PC-9 (cell line): ENCODE measurements at regions not wholly inside any gene's neighbourhood (a gene's known extent, or its start where the extent isn't known, plus 50 kb on each side); places are given as distances from the start of the nearest gene placed in this dataset.

Source experiments
- BruUV-seq: library from RNA; stranded (reverse); fragments of 400-500 nt; replicated peaks from 2 replicates; lab custom pipeline; 2021; lab: Mats Ljungman, UMichigan
- CTCF ChIA-PET: fragments of 300-600 bp; sonication (Branson Sonifier 250); formaldehyde crosslinking; loops from one replicate; lab custom pipeline; 2022; ENCODE audit warnings: antibody characterized with exemption; lab: Charles Lee
- POLR2A ChIA-PET: fragments of 300-600 bp; sonication (Branson Sonifier 250); formaldehyde crosslinking; loops from one replicate; lab custom pipeline; 2022; ENCODE audit warnings: antibody characterized with exemption; ENCODE audit not compliant: unreplicated experiment; lab: Charles Lee
- DNase-seq, 2 experiments: peaks; one replicate each; pipeline versions ENCODE4 v3.0.0 to v3.0.0-alpha.2; 2015 to 2022; ENCODE audit warnings: mixed read lengths in 1 of 2
- H2AFZ ChIP-seq: fragments of 200-600 bp; sonication (generic); 2 replicates; pipeline ENCODE4 v1.8.1; 2017; ENCODE audit warnings: antibody characterized with exemption
- H3F3A ChIP-seq: fragments of 200-600 bp; sonication (generic); 2 replicates; pipeline ENCODE4 v1.8.1; 2017; ENCODE audit warnings: antibody characterized with exemption, mild to moderate bottlenecking, low read depth; ENCODE audit not compliant: insufficient read depth
- H3K27ac ChIP-seq: fragments of 200-600 bp; sonication (generic); 2 replicates; pipeline ENCODE4 v1.6.1; 2016; ENCODE audit warnings: mixed run types
- H3K27me3 ChIP-seq: fragments of 200-600 bp; sonication (generic); 2 replicates; pipeline ENCODE4 v1.6.1; 2016; ENCODE audit warnings: low read depth, mixed run types; ENCODE audit not compliant: insufficient read depth
- H3K36me3 ChIP-seq: fragments of 200-600 bp; sonication (generic); 2 replicates; pipeline ENCODE4 v1.6.1; 2016; ENCODE audit warnings: low read depth, mixed run types
- H3K4me1 ChIP-seq: fragments of 200-600 bp; sonication (generic); replicated peaks from 2 replicates; pipeline ENCODE4 v1.6.1; 2016; ENCODE audit warnings: mixed run types; ENCODE audit not compliant: insufficient read depth
- H3K4me2 ChIP-seq: fragments of 200-600 bp; sonication (generic); 2 replicates; pipeline ENCODE4 v1.6.1; 2017; ENCODE audit warnings: mixed run types
- H3K4me3 ChIP-seq: fragments of 200-600 bp; sonication (generic); 2 replicates; pipeline ENCODE4 v1.6.1; 2016; ENCODE audit warnings: mixed run types
- H3K79me2 ChIP-seq: fragments of 200-600 bp; sonication (generic); 2 replicates; pipeline ENCODE4 v1.6.1; 2017; ENCODE audit warnings: low read depth, mixed run types
- H3K9me2 ChIP-seq: fragments of 200-600 bp; sonication (generic); 2 replicates; pipeline ENCODE4 v1.8.1; 2017; ENCODE audit warnings: mild to moderate bottlenecking; ENCODE audit not compliant: insufficient read depth
- H3K9me3 ChIP-seq: fragments of 200-600 bp; sonication (generic); 2 replicates; pipeline ENCODE4 v1.8.1; 2016; ENCODE audit warnings: low read depth; ENCODE audit not compliant: insufficient read depth
- H4K20me1 ChIP-seq: fragments of 200-600 bp; sonication (generic); 2 replicates; pipeline ENCODE4 v1.8.1; 2017; ENCODE audit not compliant: insufficient read depth
- EZH2 ChIP-seq: fragments of 200-600 bp; sonication (generic); IDR thresholded peaks from 2 replicates; pipeline ENCODE4 v1.8.0; 2017; ENCODE audit warnings: antibody characterized with exemption, low read depth
- intact Hi-C: fragments of 100-400 bp; cut with micrococcal nuclease; formaldehyde crosslinking; loops from one replicate; pipeline ENCODE4 v1.10.0; 2022; ENCODE audit not compliant: unreplicated experiment
- TF ChIP-seq, protein P1 (sequence below): fragments of 200-600 bp; sonication (generic); conservative IDR thresholded peaks from 2 replicates; pipeline ENCODE4 v1.6.1; 2017; ENCODE audit warnings: mixed run types, antibody characterized with exemption, mild to moderate bottlenecking, moderate library complexity

DNA sequence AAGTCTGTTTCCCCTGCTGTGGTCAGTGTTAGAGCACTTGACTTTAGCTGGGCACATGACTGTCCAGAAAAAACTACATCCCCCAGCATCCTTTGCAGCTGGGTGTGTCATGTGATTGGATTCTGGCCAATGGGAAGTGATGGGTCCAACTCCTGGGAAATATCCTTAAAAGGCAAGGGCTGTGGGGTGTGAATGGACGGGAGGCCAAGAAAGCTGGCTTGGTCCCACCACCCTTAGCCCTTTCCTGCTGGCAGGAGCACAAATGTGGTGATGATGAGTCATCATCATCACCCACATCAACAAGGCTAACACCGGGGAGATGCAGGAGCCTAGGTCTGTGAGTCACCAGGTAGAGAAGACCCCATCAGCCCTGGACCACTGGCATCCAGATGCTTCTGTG is 341.7 kb downstream of the C16orf95 start:
- Histone ChIP-seq H3K9me2 (no peaks in the 10 kb centered on the region), H4K20me1 (no peaks in the 10 kb centered on the region), H3K4me2 (no peak overlapping the region), H3K4me3 (no peak overlapping the region), H3K36me3 (no peaks in the 10 kb centered on the region), H3F3A (no peaks in the 10 kb centered on the region), H3K79me2 (no peaks in the 10 kb centered on the region), H3K4me1 (no peaks in the 10 kb centered on the region), H3K27me3 (peaks cover 79% of the 10 kb centered on the region), H2AFZ (no peak overlapping the region), H3K9me3 (no peaks in the 10 kb centered on the region), H3K27ac (no peak overlapping the region)
- TF ChIP-seq, protein P1, sequence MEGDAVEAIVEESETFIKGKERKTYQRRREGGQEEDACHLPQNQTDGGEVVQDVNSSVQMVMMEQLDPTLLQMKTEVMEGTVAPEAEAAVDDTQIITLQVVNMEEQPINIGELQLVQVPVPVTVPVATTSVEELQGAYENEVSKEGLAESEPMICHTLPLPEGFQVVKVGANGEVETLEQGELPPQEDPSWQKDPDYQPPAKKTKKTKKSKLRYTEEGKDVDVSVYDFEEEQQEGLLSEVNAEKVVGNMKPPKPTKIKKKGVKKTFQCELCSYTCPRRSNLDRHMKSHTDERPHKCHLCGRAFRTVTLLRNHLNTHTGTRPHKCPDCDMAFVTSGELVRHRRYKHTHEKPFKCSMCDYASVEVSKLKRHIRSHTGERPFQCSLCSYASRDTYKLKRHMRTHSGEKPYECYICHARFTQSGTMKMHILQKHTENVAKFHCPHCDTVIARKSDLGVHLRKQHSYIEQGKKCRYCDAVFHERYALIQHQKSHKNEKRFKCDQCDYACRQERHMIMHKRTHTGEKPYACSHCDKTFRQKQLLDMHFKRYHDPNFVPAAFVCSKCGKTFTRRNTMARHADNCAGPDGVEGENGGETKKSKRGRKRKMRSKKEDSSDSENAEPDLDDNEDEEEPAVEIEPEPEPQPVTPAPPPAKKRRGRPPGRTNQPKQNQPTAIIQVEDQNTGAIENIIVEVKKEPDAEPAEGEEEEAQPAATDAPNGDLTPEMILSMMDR, result no peak
- TF ChIP-seq EZH2, result no peak
- BruUV-seq, result no TSS peak
- intact Hi-C loops, result no loop called here
- no peak for DNase-seq
- CTCF ChIA-PET, result no interaction called here
- POLR2A ChIA-PET, result no interaction called here

DNA sequence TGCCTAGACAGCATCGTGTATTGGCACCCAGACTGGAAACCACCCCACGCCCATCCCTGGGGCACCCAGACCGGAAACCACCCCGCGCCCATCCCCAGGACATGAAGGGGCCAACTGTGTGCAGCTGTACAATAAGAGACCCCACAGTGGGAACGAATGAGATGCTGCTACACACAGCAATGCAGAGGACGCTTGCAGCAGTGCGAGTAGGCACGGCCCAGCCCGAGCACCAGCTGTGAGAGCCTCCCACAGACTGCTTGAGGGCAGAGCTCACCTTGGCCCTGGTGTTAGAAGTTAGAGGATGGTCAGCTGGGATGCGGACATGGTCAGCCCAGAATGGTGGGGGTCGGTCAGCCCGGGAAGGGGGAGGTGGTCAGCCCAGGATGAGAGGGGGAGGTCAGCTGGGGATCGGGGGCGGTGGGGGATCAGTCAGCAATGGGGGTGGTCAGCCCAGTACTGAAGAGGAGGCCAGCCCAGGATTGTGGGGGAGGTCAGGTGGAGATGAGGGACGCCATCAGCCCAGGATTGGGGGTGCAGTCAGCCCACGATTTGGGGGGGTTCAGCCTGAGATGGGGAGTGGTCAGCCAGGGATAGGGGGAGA is 340.0 kb downstream of the C16orf95 start:
- Histone ChIP-seq H3K27me3 (peaks cover 75% of the 10 kb centered on the region), H3K4me1 (no peaks in the 10 kb centered on the region), H3K79me2 (no peaks in the 10 kb centered on the region), H3K9me2 (no peaks in the 10 kb centered on the region), H4K20me1 (no peaks in the 10 kb centered on the region), H3K36me3 (no peaks in the 10 kb centered on the region), H3K4me3 (no peak overlapping the region), H3K4me2 (no peak overlapping the region), H3F3A (no peaks in the 10 kb centered on the region), H3K9me3 (no peaks in the 10 kb centered on the region), H2AFZ (no peak overlapping the region), H3K27ac (no peak overlapping the region)
- TF ChIP-seq EZH2, result no peak
- TF ChIP-seq, protein P1, result no peak
- ChIA-PET CTCF (no interaction called here), POLR2A (no interaction called here)
- intact Hi-C loops, result no loop called here
- no peak for DNase-seq
- no TSS peak for BruUV-seq

DNA sequence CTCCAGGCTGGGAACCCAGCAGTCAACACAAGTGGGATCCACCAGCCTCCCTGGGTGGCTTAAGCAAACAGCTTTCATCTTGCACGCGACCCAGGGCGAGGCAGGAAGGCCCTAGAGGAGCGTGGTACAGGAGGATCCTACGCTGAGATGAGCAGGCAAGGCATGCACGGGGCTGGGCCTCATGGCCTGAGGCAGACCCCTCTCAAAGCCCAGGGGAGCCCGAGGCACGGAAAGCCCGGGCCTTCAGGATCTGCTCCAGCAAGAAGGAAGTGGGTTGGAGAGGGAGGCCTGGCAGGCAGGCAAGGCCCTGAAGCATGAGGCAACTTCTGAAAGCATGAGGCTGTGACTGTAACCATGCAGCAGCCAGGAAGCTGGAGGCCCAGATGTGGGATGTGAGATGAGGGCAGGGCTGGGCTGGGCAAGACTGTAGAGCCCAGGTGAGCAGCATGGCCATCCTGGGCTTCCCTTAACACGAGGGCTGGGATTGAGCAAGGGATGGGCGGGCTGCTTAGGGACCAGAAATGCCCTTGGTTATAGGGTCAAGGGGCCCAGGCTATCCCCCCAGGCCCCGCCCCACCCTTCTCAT is 338.7 kb downstream of the C16orf95 start:
- BruUV-seq, result no TSS peak
- TF ChIP-seq EZH2, result no peak
- TF ChIP-seq, protein P1, result no peak
- CTCF ChIA-PET, result no interaction called here
- Histone ChIP-seq H3K79me2 (no peaks in the 10 kb centered on the region), H3K4me3 (no peak overlapping the region), H3K4me1 (no peaks in the 10 kb centered on the region), H3F3A (no peaks in the 10 kb centered on the region), H4K20me1 (no peaks in the 10 kb centered on the region), H2AFZ (no peak overlapping the region), H3K9me3 (no peaks in the 10 kb centered on the region), H3K4me2 (no peak overlapping the region), H3K27me3 (peaks cover 80% of the 10 kb centered on the region), H3K9me2 (no peaks in the 10 kb centered on the region), H3K36me3 (no peaks in the 10 kb centered on the region), H3K27ac (no peak overlapping the region)
- DNase-seq, result no peak
- POLR2A ChIA-PET, result no interaction called here
- intact Hi-C loops, result no loop called here
